Fibroblast of lung (primary cell): ENCODE measurements at regions not wholly inside any gene's neighbourhood (a gene's known extent, or its start where the extent isn't known, plus 50 kb on each side); places are given as distances from the start of the nearest gene placed in this dataset.

ENCODE experiments used
- EZH2 ChIP-seq: IDR thresholded peaks from 2 replicates; pipeline ENCODE4 v1.5.1; 2012; ENCODE audit warnings: low read length, control low read depth, mild to moderate bottlenecking; ENCODE audit errors: missing control alignments
- TF ChIP-seq, protein P1 (sequence below), 2 donors: IDR thresholded peaks in 1 of 2; conservative IDR thresholded peaks in 1 of 2; 1 replicate in 1 of 2; 2 replicates in 1 of 2; pipeline ENCODE4 v1.5.1; 2011 to 2012; ENCODE audit warnings: low read length in 2 of 2, control low read depth in 1 of 2, inconsistent platforms in 1 of 2, low read depth in 1 of 2, mild to moderate bottlenecking in 1 of 2

DNA sequence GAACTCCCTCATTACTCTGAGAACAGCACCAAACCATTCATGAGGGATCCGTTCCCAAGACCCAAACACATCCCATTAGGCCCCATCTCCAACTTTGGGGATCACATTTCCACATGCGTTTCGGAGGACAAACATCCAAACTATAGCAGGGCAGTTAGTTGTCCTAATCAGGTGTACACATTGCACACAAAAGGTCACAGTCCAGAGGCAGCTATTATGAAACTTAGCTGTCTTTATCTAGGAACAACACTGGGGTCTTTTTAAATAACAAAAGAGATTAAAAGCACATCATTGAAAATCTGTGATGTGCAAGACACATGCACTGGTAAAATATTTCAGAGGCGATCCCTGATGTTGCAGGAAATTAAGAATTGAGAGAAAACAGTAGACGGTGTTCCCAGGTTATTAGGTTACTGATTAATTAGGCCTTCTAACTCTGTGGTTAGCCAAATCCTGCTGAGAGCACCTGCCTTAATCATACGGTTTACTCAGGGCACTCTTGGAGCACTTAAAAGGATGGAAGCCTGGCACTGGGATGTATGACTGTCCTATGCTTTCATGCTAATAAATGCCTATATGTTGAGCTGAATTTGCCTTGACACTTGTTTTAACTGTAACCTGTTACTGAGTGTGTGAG lies 1574.5 kb upstream of the WWC1 start:
- TF ChIP-seq EZH2 = no peak
- TF ChIP-seq, protein P1, sequence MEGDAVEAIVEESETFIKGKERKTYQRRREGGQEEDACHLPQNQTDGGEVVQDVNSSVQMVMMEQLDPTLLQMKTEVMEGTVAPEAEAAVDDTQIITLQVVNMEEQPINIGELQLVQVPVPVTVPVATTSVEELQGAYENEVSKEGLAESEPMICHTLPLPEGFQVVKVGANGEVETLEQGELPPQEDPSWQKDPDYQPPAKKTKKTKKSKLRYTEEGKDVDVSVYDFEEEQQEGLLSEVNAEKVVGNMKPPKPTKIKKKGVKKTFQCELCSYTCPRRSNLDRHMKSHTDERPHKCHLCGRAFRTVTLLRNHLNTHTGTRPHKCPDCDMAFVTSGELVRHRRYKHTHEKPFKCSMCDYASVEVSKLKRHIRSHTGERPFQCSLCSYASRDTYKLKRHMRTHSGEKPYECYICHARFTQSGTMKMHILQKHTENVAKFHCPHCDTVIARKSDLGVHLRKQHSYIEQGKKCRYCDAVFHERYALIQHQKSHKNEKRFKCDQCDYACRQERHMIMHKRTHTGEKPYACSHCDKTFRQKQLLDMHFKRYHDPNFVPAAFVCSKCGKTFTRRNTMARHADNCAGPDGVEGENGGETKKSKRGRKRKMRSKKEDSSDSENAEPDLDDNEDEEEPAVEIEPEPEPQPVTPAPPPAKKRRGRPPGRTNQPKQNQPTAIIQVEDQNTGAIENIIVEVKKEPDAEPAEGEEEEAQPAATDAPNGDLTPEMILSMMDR (conservative IDR thresholded peaks at IDR 0.05 in 1 of 2, IDR thresholded peaks at IDR 0.05 in 1 of 2; ENCODE audit: low read depth in 1 of 2, low read length in 2 of 2) = no peak
